ENCODE measurements at regions not wholly inside any gene's neighbourhood (a gene's known extent, or its start where the extent isn't known, plus 50 kb on each side); places are given as distances from the start of the nearest gene placed in this dataset.

DNA sequence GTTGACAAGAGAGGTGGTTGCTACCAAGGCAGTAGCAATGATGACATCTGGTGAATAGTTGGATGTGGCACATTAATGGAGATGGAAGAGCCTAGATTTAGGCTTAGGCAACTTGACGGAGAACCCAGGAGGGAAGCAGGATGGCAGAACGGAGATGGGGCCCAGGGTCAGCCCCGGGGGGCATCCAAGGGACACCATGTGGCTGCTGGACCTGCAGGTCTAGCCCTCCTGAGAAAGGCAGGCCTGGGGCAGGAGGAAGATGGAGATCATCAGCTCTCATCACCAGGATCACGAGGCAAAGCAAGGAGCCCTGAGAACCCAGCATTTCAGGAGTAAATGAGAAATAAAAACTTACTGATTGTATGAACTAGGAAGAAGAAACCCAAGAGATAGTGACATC is 216.2 kb downstream of the AUH start:
- TF ChIP-seq, protein P1, sequence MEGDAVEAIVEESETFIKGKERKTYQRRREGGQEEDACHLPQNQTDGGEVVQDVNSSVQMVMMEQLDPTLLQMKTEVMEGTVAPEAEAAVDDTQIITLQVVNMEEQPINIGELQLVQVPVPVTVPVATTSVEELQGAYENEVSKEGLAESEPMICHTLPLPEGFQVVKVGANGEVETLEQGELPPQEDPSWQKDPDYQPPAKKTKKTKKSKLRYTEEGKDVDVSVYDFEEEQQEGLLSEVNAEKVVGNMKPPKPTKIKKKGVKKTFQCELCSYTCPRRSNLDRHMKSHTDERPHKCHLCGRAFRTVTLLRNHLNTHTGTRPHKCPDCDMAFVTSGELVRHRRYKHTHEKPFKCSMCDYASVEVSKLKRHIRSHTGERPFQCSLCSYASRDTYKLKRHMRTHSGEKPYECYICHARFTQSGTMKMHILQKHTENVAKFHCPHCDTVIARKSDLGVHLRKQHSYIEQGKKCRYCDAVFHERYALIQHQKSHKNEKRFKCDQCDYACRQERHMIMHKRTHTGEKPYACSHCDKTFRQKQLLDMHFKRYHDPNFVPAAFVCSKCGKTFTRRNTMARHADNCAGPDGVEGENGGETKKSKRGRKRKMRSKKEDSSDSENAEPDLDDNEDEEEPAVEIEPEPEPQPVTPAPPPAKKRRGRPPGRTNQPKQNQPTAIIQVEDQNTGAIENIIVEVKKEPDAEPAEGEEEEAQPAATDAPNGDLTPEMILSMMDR (IDR thresholded peaks at IDR 0.05 in 8 of 11, conservative IDR thresholded peaks at IDR 0.05 in 3 of 11): no peak
- no peak for TF ChIP-seq POLR2A (IDR thresholded peaks at IDR 0.05)
